T-helper 22 cell (primary cell): ENCODE measurements at regions not wholly inside any gene's neighbourhood (a gene's known extent, or its start where the extent isn't known, plus 50 kb on each side); places are given as distances from the start of the nearest gene placed in this dataset.
A peak's percentile ranks its signal among the peaks of the same experiment; 100 is the strongest.

Source experiments
- DNase-seq: peaks from one replicate; pipeline ENCODE4 v3.0.0-alpha.2; 2020; ENCODE audit warnings: low read depth

GRCh38 chr3:72372161-72372560 is 476.1 kb downstream of the SHQ1 start:
- no peak for DNase-seq

GRCh38 chr3:72371431-72371830 is 476.8 kb downstream of the SHQ1 start:
- no peak for DNase-seq

- DNase-seq, result no peak
Measured at GRCh38 chr3:72370947-72371346, 477.3 kb downstream of the SHQ1 start.

- no peak for DNase-seq
Measured at GRCh38 chr3:72369681-72370080, 478.6 kb downstream of the SHQ1 start.

GRCh38 chr3:72368331-72368975 is 479.8 kb downstream of the SHQ1 start:
- DNase-seq, result no peak

- DNase-seq, result no peak
Measured at GRCh38 chr3:72361990-72362389, 486.3 kb downstream of the SHQ1 start.

- DNase-seq, result no peak
Measured at GRCh38 chr3:72359743-72360142, 488.5 kb downstream of the SHQ1 start.

GRCh38 chr3:72355168-72355567 is 493.1 kb downstream of the SHQ1 start:
- DNase-seq, result no peak

- DNase-seq, result no peak
Measured at GRCh38 chr3:72354486-72354885, 493.8 kb downstream of the SHQ1 start.

- no peak for DNase-seq
Measured at GRCh38 chr3:72353236-72354128, 494.8 kb downstream of the SHQ1 start.

- DNase-seq, result no peak
Measured at GRCh38 chr3:72352176-72352575, 496.1 kb downstream of the SHQ1 start.

GRCh38 chr3:72351536-72351935 is 496.7 kb downstream of the SHQ1 start:
- DNase-seq, result no peak

- no peak for DNase-seq
Measured at GRCh38 chr3:72350761-72351505, 497.3 kb downstream of the SHQ1 start.

- no peak for DNase-seq
Measured at GRCh38 chr3:72348357-72348756, 499.9 kb downstream of the SHQ1 start.

GRCh38 chr3:72347819-72348319 is 500.4 kb downstream of the SHQ1 start:
- peak; percentile 35 for DNase-seq

- no peak for DNase-seq
Measured at GRCh38 chr3:72346526-72346926, 501.7 kb downstream of the SHQ1 start.

- no peak for DNase-seq
Measured at GRCh38 chr3:72345980-72346379, 502.3 kb downstream of the SHQ1 start.

- DNase-seq, result no peak
Measured at GRCh38 chr3:72345237-72345878, 502.9 kb downstream of the SHQ1 start.

GRCh38 chr3:72344647-72345046 is 503.6 kb downstream of the SHQ1 start:
- DNase-seq, result no peak

- DNase-seq, result no peak
Measured at GRCh38 chr3:72344236-72344635, 504.0 kb downstream of the SHQ1 start.

- no peak for DNase-seq
Measured at GRCh38 chr3:72343078-72343477, 505.2 kb downstream of the SHQ1 start.

GRCh38 chr3:72342450-72342849 is 505.8 kb downstream of the SHQ1 start:
- DNase-seq, result no peak
